GM12878 (cell line): ENCODE measurements at regions not wholly inside any gene's neighbourhood (a gene's known extent, or its start where the extent isn't known, plus 50 kb on each side); places are given as distances from the start of the nearest gene placed in this dataset.

ENCODE experiments used
- ATAC-seq: fragments of 200-7000 bp; cut with Tn5 transposase; 3 replicates; pipeline ENCODE4 v1.9.1; 2020; ENCODE audit warnings: mild to moderate bottlenecking, moderate library complexity
- BruUV-seq: library from RNA; stranded (reverse); fragments of 400-500 nt; replicated peaks from 2 replicates; lab custom pipeline; 2021; lab: Mats Ljungman, UMichigan
- CTCF ChIA-PET: fragments of 300-600 bp; sonication (Branson Sonifier 250); formaldehyde crosslinking; extraction: SDS; loops from one replicate; lab custom pipeline; 2021; ENCODE audit warnings: inconsistent platforms; lab: Yijun Ruan, JAX
- POLR2A ChIA-PET: fragments of 350-600 bp; formaldehyde crosslinking; extraction: SDS; loops from one replicate; lab custom pipeline; 2021; ENCODE audit warnings: inconsistent platforms; lab: Charles Lee
- RAD21 ChIA-PET: fragments of 300-600 bp; sonication (Branson Sonifier 250); formaldehyde crosslinking; loops from one replicate; lab custom pipeline; 2023; ENCODE audit warnings: antibody characterized with exemption; ENCODE audit not compliant: unreplicated experiment; lab: Charles Lee
- SMC1A ChIA-PET: fragments of 300-600 bp; sonication (Branson Sonifier 250); formaldehyde crosslinking; loops from one replicate; lab custom pipeline; 2023; ENCODE audit not compliant: unreplicated experiment, uncharacterized antibody; lab: Charles Lee
- DNase-seq: peaks from one replicate; pipeline ENCODE4 v3.0.0-alpha.2; 2011; ENCODE audit warnings: low read depth, low spot score
- FAIRE-seq: peaks from 3 replicates; lab custom pipeline; 2011; peaks lifted over from hg19 to GRCh38; lab: Jason Lieb, UNC
- H2AFZ ChIP-seq: 2 replicates; pipeline ENCODE4 v1.6.0; 2011; ENCODE audit warnings: low read depth, low read length, control low read depth; ENCODE audit not compliant: control insufficient read depth
- H3K27ac ChIP-seq: 2 replicates; pipeline ENCODE4 v1.5.1; 2011; ENCODE audit warnings: control low read depth; ENCODE audit not compliant: control insufficient read depth, insufficient read depth
- H3K27me3 ChIP-seq, 2 experiments: replicated peaks in 1 of 2; 2 replicates each; pipeline versions ENCODE4 v1.6.0 to v1.6.1; 2011; ENCODE audit warnings: low read length in 1 of 2; ENCODE audit not compliant: control insufficient read depth in 2 of 2, insufficient read depth in 2 of 2
- H3K36me3 ChIP-seq, 2 experiments: 2 replicates each; pipeline ENCODE4 v1.5.1; 2011; ENCODE audit warnings: low read length in 1 of 2; ENCODE audit not compliant: control insufficient read depth in 2 of 2, insufficient read depth in 2 of 2
- H3K4me1 ChIP-seq: 2 replicates; pipeline ENCODE4 v1.6.1; 2011; ENCODE audit warnings: mild to moderate bottlenecking, low read length, moderate library complexity, mixed read lengths; ENCODE audit not compliant: control insufficient read depth, insufficient read depth
- H3K4me2 ChIP-seq: 2 replicates; pipeline ENCODE4 v1.6.0; 2011; ENCODE audit warnings: control low read depth; ENCODE audit not compliant: control insufficient read depth, insufficient read depth
- H3K4me3 ChIP-seq: fragments of 200-600 bp; sonication (generic); 2 replicates; pipeline ENCODE4 v1.5.1; 2016
- H3K79me2 ChIP-seq: 2 replicates; pipeline ENCODE4 v1.6.0; 2011; ENCODE audit warnings: low read length; ENCODE audit not compliant: control insufficient read depth, insufficient read depth
- H3K9ac ChIP-seq: 2 replicates; pipeline ENCODE4 v1.8.0; 2011; ENCODE audit warnings: low read length, control low read depth, mixed read lengths; ENCODE audit not compliant: control insufficient read depth, insufficient read depth
- H3K9me3 ChIP-seq: replicated peaks from 3 replicates; pipeline ENCODE4 v1.5.1; 2011; ENCODE audit warnings: mild to moderate bottlenecking, low read length; ENCODE audit not compliant: control insufficient read depth, insufficient read depth
- H4K20me1 ChIP-seq: 2 replicates; pipeline ENCODE4 v1.6.0; 2011; ENCODE audit not compliant: control insufficient read depth, insufficient read depth
- GATAD2B ChIP-seq: fragments of 450-650 bp; conservative IDR thresholded peaks from 2 replicates; pipeline ENCODE4 v1.6.1; 2017; ENCODE audit warnings: low read depth, mild to moderate bottlenecking, moderate library complexity
- POLR2AphosphoS5 ChIP-seq: IDR thresholded peaks from 2 replicates; pipeline ENCODE4 v1.6.1; 2011; ENCODE audit warnings: mild to moderate bottlenecking, low read length, inconsistent platforms
- SMARCA5 ChIP-seq: fragments of 450-650 bp; IDR thresholded peaks from 2 replicates; pipeline ENCODE4 v1.6.1; 2017; ENCODE audit warnings: mild to moderate bottlenecking
- SRF ChIP-seq, 2 experiments: IDR thresholded peaks; 2 replicates each; pipeline ENCODE4 v1.6.1; 2011; ENCODE audit warnings: low read depth in 2 of 2, low read length in 2 of 2, mild to moderate bottlenecking in 1 of 2, moderate library complexity in 1 of 2
- WGBS: methylation state at CpG from one replicate; pipeline ENCODE4 v1.1.6; 2016; ENCODE audit warnings: low lambda C conversion rate; ENCODE audit not compliant: insufficient replicate concordance, insufficient coverage; ENCODE audit errors: missing lambda C conversion rate; 5-methylcytosine and 5-hydroxymethylcytosine counted together
- in situ Hi-C: fragments of 300-500 bp; cut with MboI; formaldehyde crosslinking; loops from 9 replicates; pipeline ENCODE4 v1.14.3; 2018; ENCODE audit warnings: mixed read lengths
- intact Hi-C: fragments of 100-400 bp; cut with micrococcal nuclease; formaldehyde crosslinking; loops from one replicate; pipeline ENCODE4 v1.14.2; 2022; ENCODE audit not compliant: unreplicated experiment
- TF ChIP-seq, protein P1 (sequence below): fragments of 150-350 bp; IDR thresholded peaks from 2 replicates; pipeline ENCODE4 v1.6.1; 2016; ENCODE audit warnings: low read depth, low read length
- TF ChIP-seq, protein P2 (sequence below): fragments of 450-650 bp; IDR thresholded peaks from 2 replicates; pipeline ENCODE4 v1.6.1; 2018; ENCODE audit warnings: mild to moderate bottlenecking, low read depth, moderate library complexity; ENCODE audit not compliant: partially characterized antibody

- ChIA-PET SMC1A (no interaction called here), POLR2A (no interaction called here), RAD21 (no interaction called here), CTCF (interaction anchor here (0.6 kb wide), 1 partner anchor 242 kb away, joined by 3 read pairs; no protein-coding TSS in a partner anchor)
- no peaks in the 10 kb centered on the region for H3K9me3 ChIP-seq
- no peak overlapping the region for H2AFZ ChIP-seq
- no peaks in the 10 kb centered on the region for H3K27me3 ChIP-seq
- 77% methylated on average over 4 of the region's 4 CpGs for WGBS
- no peak overlapping the region for H3K27ac ChIP-seq
- no peak overlapping the region for H3K9ac ChIP-seq
- no peak for DNase-seq
- H3K4me3 ChIP-seq: no peak overlapping the region
- H3K4me2 ChIP-seq: no peak overlapping the region
- H3K79me2 ChIP-seq: no peaks in the 10 kb centered on the region
- no peak for FAIRE-seq
- H3K4me1 ChIP-seq: no peaks in the 10 kb centered on the region
- BruUV-seq: no TSS peak
- no peaks in the 10 kb centered on the region for H4K20me1 ChIP-seq
- TF ChIP-seq SRF (IDR thresholded peaks at IDR 0.05; ENCODE audit: low read depth in 2 of 2, low read length in 2 of 2) (no peak), POLR2AphosphoS5 (no peak), SMARCA5 (no peak), GATAD2B (no peak)
- TF ChIP-seq, protein P1, sequence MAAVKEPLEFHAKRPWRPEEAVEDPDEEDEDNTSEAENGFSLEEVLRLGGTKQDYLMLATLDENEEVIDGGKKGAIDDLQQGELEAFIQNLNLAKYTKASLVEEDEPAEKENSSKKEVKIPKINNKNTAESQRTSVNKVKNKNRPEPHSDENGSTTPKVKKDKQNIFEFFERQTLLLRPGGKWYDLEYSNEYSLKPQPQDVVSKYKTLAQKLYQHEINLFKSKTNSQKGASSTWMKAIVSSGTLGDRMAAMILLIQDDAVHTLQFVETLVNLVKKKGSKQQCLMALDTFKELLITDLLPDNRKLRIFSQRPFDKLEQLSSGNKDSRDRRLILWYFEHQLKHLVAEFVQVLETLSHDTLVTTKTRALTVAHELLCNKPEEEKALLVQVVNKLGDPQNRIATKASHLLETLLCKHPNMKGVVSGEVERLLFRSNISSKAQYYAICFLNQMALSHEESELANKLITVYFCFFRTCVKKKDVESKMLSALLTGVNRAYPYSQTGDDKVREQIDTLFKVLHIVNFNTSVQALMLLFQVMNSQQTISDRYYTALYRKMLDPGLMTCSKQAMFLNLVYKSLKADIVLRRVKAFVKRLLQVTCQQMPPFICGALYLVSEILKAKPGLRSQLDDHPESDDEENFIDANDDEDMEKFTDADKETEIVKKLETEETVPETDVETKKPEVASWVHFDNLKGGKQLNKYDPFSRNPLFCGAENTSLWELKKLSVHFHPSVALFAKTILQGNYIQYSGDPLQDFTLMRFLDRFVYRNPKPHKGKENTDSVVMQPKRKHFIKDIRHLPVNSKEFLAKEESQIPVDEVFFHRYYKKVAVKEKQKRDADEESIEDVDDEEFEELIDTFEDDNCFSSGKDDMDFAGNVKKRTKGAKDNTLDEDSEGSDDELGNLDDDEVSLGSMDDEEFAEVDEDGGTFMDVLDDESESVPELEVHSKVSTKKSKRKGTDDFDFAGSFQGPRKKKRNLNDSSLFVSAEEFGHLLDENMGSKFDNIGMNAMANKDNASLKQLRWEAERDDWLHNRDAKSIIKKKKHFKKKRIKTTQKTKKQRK: no peak
- TF ChIP-seq, protein P2, sequence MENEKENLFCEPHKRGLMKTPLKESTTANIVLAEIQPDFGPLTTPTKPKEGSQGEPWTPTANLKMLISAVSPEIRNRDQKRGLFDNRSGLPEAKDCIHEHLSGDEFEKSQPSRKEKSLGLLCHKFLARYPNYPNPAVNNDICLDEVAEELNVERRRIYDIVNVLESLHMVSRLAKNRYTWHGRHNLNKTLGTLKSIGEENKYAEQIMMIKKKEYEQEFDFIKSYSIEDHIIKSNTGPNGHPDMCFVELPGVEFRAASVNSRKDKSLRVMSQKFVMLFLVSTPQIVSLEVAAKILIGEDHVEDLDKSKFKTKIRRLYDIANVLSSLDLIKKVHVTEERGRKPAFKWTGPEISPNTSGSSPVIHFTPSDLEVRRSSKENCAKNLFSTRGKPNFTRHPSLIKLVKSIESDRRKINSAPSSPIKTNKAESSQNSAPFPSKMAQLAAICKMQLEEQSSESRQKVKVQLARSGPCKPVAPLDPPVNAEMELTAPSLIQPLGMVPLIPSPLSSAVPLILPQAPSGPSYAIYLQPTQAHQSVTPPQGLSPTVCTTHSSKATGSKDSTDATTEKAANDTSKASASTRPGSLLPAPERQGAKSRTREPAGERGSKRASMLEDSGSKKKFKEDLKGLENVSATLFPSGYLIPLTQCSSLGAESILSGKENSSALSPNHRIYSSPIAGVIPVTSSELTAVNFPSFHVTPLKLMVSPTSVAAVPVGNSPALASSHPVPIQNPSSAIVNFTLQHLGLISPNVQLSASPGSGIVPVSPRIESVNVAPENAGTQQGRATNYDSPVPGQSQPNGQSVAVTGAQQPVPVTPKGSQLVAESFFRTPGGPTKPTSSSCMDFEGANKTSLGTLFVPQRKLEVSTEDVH: no peak
- intact Hi-C loops (no loop called here), in situ Hi-C loops (no loop called here)
- no peaks in the 10 kb centered on the region for H3K36me3 ChIP-seq
- no peak for ATAC-seq
Observed at GRCh38 chr10:4343873-4344272, 482.1 kb upstream of the AKR1E2 start.
